HepG2 (cell line): ENCODE measurements at regions not wholly inside any gene's neighbourhood (a gene's known extent, or its start where the extent isn't known, plus 50 kb on each side); places are given as distances from the start of the nearest gene placed in this dataset.
A peak's percentile ranks its signal among the peaks of the same experiment; 100 is the strongest.

Source experiments
- CC2D1A ChIP-seq: sonication (generic); formaldehyde crosslinking; IDR thresholded peaks from 2 replicates; pipeline ENCODE4 v1.8.1; 2023; ENCODE audit warnings: mild to moderate bottlenecking, missing genetic modification reagents
- DMAP1 ChIP-seq: IDR thresholded peaks from 2 replicates; pipeline ENCODE4 v1.6.1; 2016
- MED1 ChIP-seq: sonication (generic); formaldehyde crosslinking; IDR thresholded peaks from 2 replicates; pipeline ENCODE4 v1.4.0; 2020; ENCODE audit warnings: missing genetic modification reagents
- MED8 ChIP-seq: sonication (generic); formaldehyde crosslinking; IDR thresholded peaks from 2 replicates; pipeline ENCODE4 v1.8.1; 2023; ENCODE audit warnings: mild to moderate bottlenecking, missing genetic modification reagents; ENCODE audit not compliant: insufficient replicate concordance
- MEIS1 ChIP-seq: sonication (generic); formaldehyde crosslinking; IDR thresholded peaks from 2 replicates; pipeline ENCODE4 v1.9.0; 2021; ENCODE audit warnings: mild to moderate bottlenecking, missing genetic modification reagents, moderate library complexity, borderline replicate concordance
- NR2F6 ChIP-seq, 2 experiments: IDR thresholded peaks; 2 replicates each; pipeline ENCODE4 v1.6.1; 2016; ENCODE audit warnings: antibody characterized with exemption in 1 of 2, mild to moderate bottlenecking in 1 of 2
- PCBP2 ChIP-seq: fragments of 200-400 bp; formaldehyde crosslinking; optimal IDR thresholded peaks from 2 replicates; pipeline ENCODE3; 2018; ENCODE audit warnings: low read length, low read depth; ENCODE audit not compliant: poor library complexity, severe bottlenecking
- TGIF2 ChIP-seq: IDR thresholded peaks from 2 replicates; pipeline ENCODE4 v1.6.1; 2016; ENCODE audit warnings: control low read depth, missing compliant biosample characterization
- XRCC5 ChIP-seq: fragments of 200-400 bp; formaldehyde crosslinking; optimal IDR thresholded peaks from 2 replicates; pipeline ENCODE3; 2017; ENCODE audit warnings: mild to moderate bottlenecking, low read length
- YEATS4 ChIP-seq: sonication (generic); formaldehyde crosslinking; IDR thresholded peaks from 2 replicates; pipeline ENCODE4 v1.4.0; 2020; ENCODE audit warnings: missing genetic modification reagents, borderline replicate concordance
- ZBTB33 ChIP-seq: sonication (generic); formaldehyde crosslinking; IDR thresholded peaks from 2 replicates; pipeline ENCODE4 v1.4.0; 2020; ENCODE audit warnings: missing genetic modification reagents
- ZBTB7B ChIP-seq: sonication (generic); formaldehyde crosslinking; IDR thresholded peaks from 2 replicates; pipeline ENCODE4 v1.4.0; 2020; ENCODE audit warnings: missing genetic modification reagents
- ZKSCAN8 ChIP-seq: IDR thresholded peaks from 2 replicates; pipeline ENCODE4 v1.6.1; 2016; ENCODE audit warnings: borderline replicate concordance, missing genetic modification reagents, missing compliant biosample characterization
- ZMYM2 ChIP-seq: sonication (generic); formaldehyde crosslinking; IDR thresholded peaks from 2 replicates; pipeline ENCODE4 v1.8.0; 2022; ENCODE audit warnings: mild to moderate bottlenecking, missing genetic modification reagents
- ZNF329 ChIP-seq: sonication (generic); formaldehyde crosslinking; IDR thresholded peaks from 2 replicates; pipeline ENCODE4 v1.9.0; 2021; ENCODE audit warnings: low read depth, mild to moderate bottlenecking, missing genetic modification reagents
- ZNF687 ChIP-seq: sonication (generic); formaldehyde crosslinking; IDR thresholded peaks from 2 replicates; pipeline ENCODE4 v1.5.1; 2020; ENCODE audit warnings: mild to moderate bottlenecking, missing genetic modification reagents, moderate library complexity
- ZNF841 ChIP-seq: sonication (generic); formaldehyde crosslinking; IDR thresholded peaks from 2 replicates; pipeline ENCODE4 v1.8.1; 2023; ENCODE audit warnings: missing genetic modification reagents, borderline replicate concordance
- TF ChIP-seq, protein P1 (sequence below): sonication (generic); formaldehyde crosslinking; IDR thresholded peaks from 2 replicates; pipeline ENCODE4 v1.5.1; 2020; ENCODE audit warnings: mild to moderate bottlenecking, missing genetic modification reagents
- TF ChIP-seq, protein P2 (sequence below): IDR thresholded peaks from 2 replicates; pipeline ENCODE4 v1.6.1; 2016; ENCODE audit warnings: mild to moderate bottlenecking

- TF ChIP-seq MEIS1 (CRISPR knock-in tag), result peak; percentile 65; the same call in 1 of the 2 replicates
- peak; percentile 71; the same call in 1 of the 2 replicates for TF ChIP-seq ZMYM2 (CRISPR knock-in tag)
- TF ChIP-seq MED8 (CRISPR knock-in tag), result no peak
- no peak for TF ChIP-seq XRCC5
- no peak for TF ChIP-seq ZBTB7B (CRISPR knock-in tag)
- no peak for TF ChIP-seq PCBP2
- peak; percentile 67 for TF ChIP-seq ZBTB33
- TF ChIP-seq NR2F6 (IDR thresholded peaks at IDR 0.05), result peak; percentile 52
- peak; percentile 58 for TF ChIP-seq NR2F6 (CRISPR knock-in tag; IDR thresholded peaks at IDR 0.05)
- no peak for TF ChIP-seq YEATS4
- no peak for TF ChIP-seq ZNF841 (CRISPR knock-in tag)
- TF ChIP-seq ZKSCAN8, result no peak
- TF ChIP-seq DMAP1 (CRISPR knock-in tag), result 0 out of 2 replicates have a peak, but pooled peaks have one; percentile 40
- no peak for TF ChIP-seq CC2D1A (CRISPR knock-in tag)
- no peak for TF ChIP-seq TGIF2
- peak; percentile 85 for TF ChIP-seq MED1 (CRISPR knock-in tag)
- peak; percentile 94 for TF ChIP-seq ZNF687 (CRISPR knock-in tag)
- TF ChIP-seq, protein P1, sequence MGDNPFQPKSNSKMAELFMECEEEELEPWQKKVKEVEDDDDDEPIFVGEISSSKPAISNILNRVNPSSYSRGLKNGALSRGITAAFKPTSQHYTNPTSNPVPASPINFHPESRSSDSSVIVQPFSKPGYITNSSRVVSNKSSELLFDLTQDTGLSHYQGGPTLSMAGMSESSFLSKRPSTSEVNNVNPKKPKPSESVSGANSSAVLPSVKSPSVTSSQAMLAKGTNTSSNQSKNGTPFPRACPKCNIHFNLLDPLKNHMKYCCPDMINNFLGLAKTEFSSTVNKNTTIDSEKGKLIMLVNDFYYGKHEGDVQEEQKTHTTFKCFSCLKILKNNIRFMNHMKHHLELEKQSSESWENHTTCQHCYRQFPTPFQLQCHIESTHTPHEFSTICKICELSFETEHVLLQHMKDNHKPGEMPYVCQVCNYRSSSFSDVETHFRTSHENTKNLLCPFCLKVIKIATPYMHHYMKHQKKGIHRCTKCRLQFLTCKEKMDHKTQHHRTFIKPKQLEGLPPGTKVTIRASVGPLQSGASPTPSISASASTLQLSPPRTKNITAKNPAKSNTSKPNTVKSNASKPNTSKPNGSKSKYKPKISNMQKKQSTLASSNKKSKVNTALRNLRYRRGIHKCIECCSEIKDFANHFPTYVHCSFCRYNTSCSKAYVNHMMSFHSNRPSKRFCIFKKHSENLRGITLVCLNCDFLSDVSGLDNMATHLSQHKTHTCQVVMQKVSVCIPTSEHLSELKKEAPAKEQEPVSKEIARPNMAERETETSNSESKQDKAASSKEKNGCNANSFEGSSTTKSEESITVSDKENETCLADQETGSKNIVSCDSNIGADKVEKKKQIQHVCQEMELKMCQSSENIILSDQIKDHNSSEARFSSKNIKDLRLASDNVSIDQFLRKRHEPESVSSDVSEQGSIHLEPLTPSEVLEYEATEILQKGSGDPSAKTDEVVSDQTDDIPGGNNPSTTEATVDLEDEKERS (CRISPR knock-in tag), result 0 out of 2 replicates have a peak, but pooled peaks have one; percentile 30
- no peak for TF ChIP-seq ZNF329 (CRISPR knock-in tag)
- TF ChIP-seq, protein P2, sequence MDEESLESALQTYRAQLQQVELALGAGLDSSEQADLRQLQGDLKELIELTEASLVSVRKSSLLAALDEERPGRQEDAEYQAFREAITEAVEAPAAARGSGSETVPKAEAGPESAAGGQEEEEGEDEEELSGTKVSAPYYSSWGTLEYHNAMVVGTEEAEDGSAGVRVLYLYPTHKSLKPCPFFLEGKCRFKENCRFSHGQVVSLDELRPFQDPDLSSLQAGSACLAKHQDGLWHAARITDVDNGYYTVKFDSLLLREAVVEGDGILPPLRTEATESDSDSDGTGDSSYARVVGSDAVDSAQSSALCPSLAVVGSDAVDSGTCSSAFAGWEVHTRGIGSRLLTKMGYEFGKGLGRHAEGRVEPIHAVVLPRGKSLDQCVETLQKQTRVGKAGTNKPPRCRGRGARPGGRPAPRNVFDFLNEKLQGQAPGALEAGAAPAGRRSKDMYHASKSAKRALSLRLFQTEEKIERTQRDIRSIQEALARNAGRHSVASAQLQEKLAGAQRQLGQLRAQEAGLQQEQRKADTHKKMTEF (CRISPR knock-in tag), result peak; percentile 51; the same call in 1 of the 2 replicates
Measured at GRCh38 chr1:245091818-245092637, 62.8 kb upstream of the KIF26B start (continued).
